Uterus (tissue), 3 donors: ENCODE measurements at regions not wholly inside any gene's neighbourhood (a gene's known extent, or its start where the extent isn't known, plus 50 kb on each side); places are given as distances from the start of the nearest gene placed in this dataset.

Experiments
- DNase-seq, 2 donors: peaks; one replicate each; pipeline ENCODE4 v3.0.0-alpha.2; 2019 to 2020
- H3K27ac ChIP-seq, 2 donors: fragments of 200-600 bp; sonication (generic); 1 replicate in 1 of 2; 2 replicates in 1 of 2; pipeline ENCODE4 v1.5.1; 2016 to 2018
- H3K27me3 ChIP-seq, 2 donors: fragments of 200-600 bp; sonication (generic); one replicate each; pipeline ENCODE4 v1.5.1; 2018 to 2019; ENCODE audit warnings: control low read depth in 1 of 2
- H3K36me3 ChIP-seq, 2 donors: fragments of 200-600 bp; sonication (generic); one replicate each; pipeline ENCODE4 v1.5.1; 2019; ENCODE audit warnings: control low read depth in 1 of 2
- H3K4me1 ChIP-seq, 2 donors: fragments of 200-600 bp; sonication (generic); one replicate each; pipeline ENCODE4 v1.5.1; 2018 to 2019; ENCODE audit warnings: control low read depth in 1 of 2
- H3K4me3 ChIP-seq, 2 donors: fragments of 200-600 bp; sonication (generic); 1 replicate in 1 of 2; 2 replicates in 1 of 2; pipeline ENCODE4 v1.5.1; 2018 to 2019; ENCODE audit warnings: mild to moderate bottlenecking in 1 of 2
- H3K9me3 ChIP-seq, 2 donors: fragments of 200-600 bp; sonication (generic); one replicate each; pipeline ENCODE4 v1.5.1; 2019; ENCODE audit warnings: control low read depth in 1 of 2
- CTCF ChIP-seq, 4 experiments: fragments of 200-600 bp in 2 of 4; fragments of 450-650 bp in 2 of 4; sonication (generic) in 2 of 4; IDR thresholded peaks; one replicate each; pipeline ENCODE4 v1.5.1; 2016 to 2019; ENCODE audit warnings: antibody characterized with exemption in 4 of 4, mild to moderate bottlenecking in 2 of 4, moderate library complexity in 1 of 4
- POLR2A ChIP-seq, 2 donors: fragments of 450-650 bp; IDR thresholded peaks; one replicate each; pipeline ENCODE4 v1.6.1; 2016; ENCODE audit warnings: antibody characterized with exemption in 2 of 2, mild to moderate bottlenecking in 1 of 2, moderate library complexity in 1 of 2
- intact Hi-C: fragments of 100-400 bp; cut with DNase I; formaldehyde crosslinking; loops from one replicate; pipeline ENCODE4 v1.15.1; 2023; ENCODE audit warnings: low total_unique reads
- donor health status: DM: yes; HTN: yes; CAD: no.

- Histone ChIP-seq H3K9me3 (no peaks in the 10 kb centered on the region), H3K27ac (no peak overlapping the region), H3K27me3 (no peaks in the 10 kb centered on the region), H3K4me1 (no peaks in the 10 kb centered on the region), H3K4me3 (no peak overlapping the region), H3K36me3 (no peaks in the 10 kb centered on the region)
- TF ChIP-seq POLR2A (IDR thresholded peaks at IDR 0.05) (no peak), CTCF (IDR thresholded peaks at IDR 0.05) (no peak)
- intact Hi-C loops, result no loop called here
- DNase-seq, result no peak
Observed at GRCh38 chr7:13639396-13639795, 350.1 kb downstream of the ETV1 start.

- H3K4me3 ChIP-seq, result no peak overlapping the region
- no peak for DNase-seq
- H3K4me1 ChIP-seq, result no peaks in the 10 kb centered on the region
- TF ChIP-seq POLR2A (IDR thresholded peaks at IDR 0.05), result no peak
- no peak for TF ChIP-seq CTCF (IDR thresholded peaks at IDR 0.05)
- H3K9me3 ChIP-seq, result no peaks in the 10 kb centered on the region
- H3K36me3 ChIP-seq, result no peaks in the 10 kb centered on the region
- H3K27me3 ChIP-seq, result no peaks in the 10 kb centered on the region
- H3K27ac ChIP-seq, result no peak overlapping the region
- intact Hi-C loops, result no loop called here
Observed at GRCh38 chr7:13641714-13642113, 347.8 kb downstream of the ETV1 start.

- no peak for TF ChIP-seq CTCF (IDR thresholded peaks at IDR 0.05)
- no peak for TF ChIP-seq POLR2A (IDR thresholded peaks at IDR 0.05)
- Histone ChIP-seq H3K4me3 (no peak overlapping the region), H3K36me3 (no peaks in the 10 kb centered on the region), H3K27me3 (no peaks in the 10 kb centered on the region), H3K4me1 (no peaks in the 10 kb centered on the region), H3K27ac (no peak overlapping the region), H3K9me3 (no peaks in the 10 kb centered on the region)
- no peak for DNase-seq
- intact Hi-C loops, result no loop called here
Observed at GRCh38 chr7:13651167-13651566, 338.3 kb downstream of the ETV1 start.

GRCh38 chr7:13656330-13656729 is 333.1 kb downstream of the ETV1 start:
- DNase-seq, result no peak

GRCh38 chr7:13673290-13673689 is 316.2 kb downstream of the ETV1 start:
- intact Hi-C loops, result no loop called here
- no peaks in the 10 kb centered on the region for H3K36me3 ChIP-seq
- no peaks in the 10 kb centered on the region for H3K9me3 ChIP-seq
- no peak for DNase-seq
- no peaks in the 10 kb centered on the region for H3K27me3 ChIP-seq
- H3K4me1 ChIP-seq, result no peaks in the 10 kb centered on the region
- H3K4me3 ChIP-seq, result no peak overlapping the region
- no peak overlapping the region for H3K27ac ChIP-seq
- TF ChIP-seq CTCF (IDR thresholded peaks at IDR 0.05) (no peak), POLR2A (IDR thresholded peaks at IDR 0.05) (no peak)

More at GRCh38 chr7:13656330-13656729, 333.1 kb downstream of the ETV1 start:
- H3K4me3 ChIP-seq, result no peak overlapping the region
- H3K4me1 ChIP-seq, result no peaks in the 10 kb centered on the region
- TF ChIP-seq POLR2A (IDR thresholded peaks at IDR 0.05) (no peak), CTCF (IDR thresholded peaks at IDR 0.05) (no peak)
- no peaks in the 10 kb centered on the region for H3K9me3 ChIP-seq
- no peaks in the 10 kb centered on the region for H3K36me3 ChIP-seq
- H3K27me3 ChIP-seq, result no peaks in the 10 kb centered on the region
- intact Hi-C loops, result no loop called here
- no peak overlapping the region for H3K27ac ChIP-seq
